ENCODE measurements at regions not wholly inside any gene's neighbourhood (a gene's known extent, or its start where the extent isn't known, plus 50 kb on each side); places are given as distances from the start of the nearest gene placed in this dataset.

DNA sequence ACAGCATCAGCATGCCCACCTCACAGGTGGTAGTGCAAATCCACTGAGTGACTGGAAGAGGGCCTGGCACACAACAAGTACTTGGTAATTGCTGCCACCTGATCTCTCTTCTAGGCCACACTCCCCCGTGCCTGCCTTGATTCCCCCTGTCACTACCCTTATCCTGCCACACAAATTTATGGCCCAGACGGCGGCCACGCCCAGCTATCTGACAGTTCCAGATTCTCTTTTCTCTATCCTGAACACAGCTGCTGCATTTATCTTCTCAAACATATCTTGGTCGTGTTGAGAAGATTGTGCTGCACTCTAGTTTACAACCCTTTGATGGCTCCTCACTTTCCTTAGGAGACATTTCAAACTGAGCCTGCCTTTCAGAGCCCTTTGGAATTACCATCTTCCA is 585.2 kb downstream of the NTRK3 start:
- H3K9ac ChIP-seq (ENCODE audit: insufficient read depth, low read depth, low read length) = no peak overlapping the region
- 15% methylated on average over 5 of the region's 5 CpGs for WGBS (ENCODE audit: low lambda C conversion rate)
- TF ChIP-seq ZNF326 (CRISPR knock-in tag; IDR thresholded peaks at IDR 0.05; ENCODE audit: borderline replicate concordance) (no peak), MXI1 (IDR thresholded peaks at IDR 0.05; ENCODE audit: borderline replicate concordance, low read depth, low read length) (no peak), CSRNP2 (CRISPR knock-in tag; conservative IDR thresholded peaks at IDR 0.05; ENCODE audit: low read depth) (no peak), ZNF430 (CRISPR knock-in tag; IDR thresholded peaks at IDR 0.05) (no peak), MAFF (IDR thresholded peaks at IDR 0.05; ENCODE audit: low read depth, low read length) (no peak), ZNF784 (CRISPR knock-in tag; IDR thresholded peaks at IDR 0.05; ENCODE audit: borderline replicate concordance) (no peak), ZBTB3 (CRISPR knock-in tag; IDR thresholded peaks at IDR 0.05; ENCODE audit: borderline replicate concordance, low read depth) (no peak), CCAR2 (optimal IDR thresholded peaks at IDR 0.05; ENCODE audit: low read depth, low read length) (no peak), ZBTB2 (CRISPR knock-in tag; IDR thresholded peaks at IDR 0.05; ENCODE audit: low read depth) (no peak), NR2F6 (IDR thresholded peaks at IDR 0.05) (no peak), NR2F6 (CRISPR knock-in tag; IDR thresholded peaks at IDR 0.05) (no peak), PLSCR1 (CRISPR knock-in tag; IDR thresholded peaks at IDR 0.05; ENCODE audit: borderline replicate concordance) (no peak)
- TF ChIP-seq, protein P1, sequence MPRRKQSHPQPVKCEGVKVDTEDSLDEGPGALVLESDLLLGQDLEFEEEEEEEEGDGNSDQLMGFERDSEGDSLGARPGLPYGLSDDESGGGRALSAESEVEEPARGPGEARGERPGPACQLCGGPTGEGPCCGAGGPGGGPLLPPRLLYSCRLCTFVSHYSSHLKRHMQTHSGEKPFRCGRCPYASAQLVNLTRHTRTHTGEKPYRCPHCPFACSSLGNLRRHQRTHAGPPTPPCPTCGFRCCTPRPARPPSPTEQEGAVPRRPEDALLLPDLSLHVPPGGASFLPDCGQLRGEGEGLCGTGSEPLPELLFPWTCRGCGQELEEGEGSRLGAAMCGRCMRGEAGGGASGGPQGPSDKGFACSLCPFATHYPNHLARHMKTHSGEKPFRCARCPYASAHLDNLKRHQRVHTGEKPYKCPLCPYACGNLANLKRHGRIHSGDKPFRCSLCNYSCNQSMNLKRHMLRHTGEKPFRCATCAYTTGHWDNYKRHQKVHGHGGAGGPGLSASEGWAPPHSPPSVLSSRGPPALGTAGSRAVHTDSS (CRISPR knock-in tag; conservative IDR thresholded peaks at IDR 0.05) = no peak
- TF ChIP-seq, protein P2, sequence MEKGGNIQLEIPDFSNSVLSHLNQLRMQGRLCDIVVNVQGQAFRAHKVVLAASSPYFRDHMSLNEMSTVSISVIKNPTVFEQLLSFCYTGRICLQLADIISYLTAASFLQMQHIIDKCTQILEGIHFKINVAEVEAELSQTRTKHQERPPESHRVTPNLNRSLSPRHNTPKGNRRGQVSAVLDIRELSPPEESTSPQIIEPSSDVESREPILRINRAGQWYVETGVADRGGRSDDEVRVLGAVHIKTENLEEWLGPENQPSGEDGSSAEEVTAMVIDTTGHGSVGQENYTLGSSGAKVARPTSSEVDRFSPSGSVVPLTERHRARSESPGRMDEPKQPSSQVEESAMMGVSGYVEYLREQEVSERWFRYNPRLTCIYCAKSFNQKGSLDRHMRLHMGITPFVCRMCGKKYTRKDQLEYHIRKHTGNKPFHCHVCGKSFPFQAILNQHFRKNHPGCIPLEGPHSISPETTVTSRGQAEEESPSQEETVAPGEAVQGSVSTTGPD (CRISPR knock-in tag; IDR thresholded peaks at IDR 0.05) = no peak
- TF ChIP-seq, protein P3, sequence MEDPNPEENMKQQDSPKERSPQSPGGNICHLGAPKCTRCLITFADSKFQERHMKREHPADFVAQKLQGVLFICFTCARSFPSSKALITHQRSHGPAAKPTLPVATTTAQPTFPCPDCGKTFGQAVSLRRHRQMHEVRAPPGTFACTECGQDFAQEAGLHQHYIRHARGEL (CRISPR knock-in tag; IDR thresholded peaks at IDR 0.05) = no peak

More for the DNA sequence above, 585.2 kb downstream of the NTRK3 start:
- Histone ChIP-seq H3K9me3 (ENCODE audit: low read length) (peaks cover 94% of the 10 kb centered on the region), H3K4me2 (ENCODE audit: low read depth, low read length) (no peak overlapping the region), H3K27me3 (ENCODE audit: control insufficient read depth in 1 of 2, insufficient read depth in 2 of 2, low read length in 2 of 2) (no peaks in the 10 kb centered on the region; a peak in 1 of 5 replicates), H3K79me2 (ENCODE audit: insufficient read depth, low read length) (no peaks in the 10 kb centered on the region), H4K20me1 (ENCODE audit: insufficient read depth, low read length) (no peaks in the 10 kb centered on the region), H3K36me3 (replicated peaks in 1 of 2; ENCODE audit: control insufficient read depth in 1 of 2, insufficient read depth in 2 of 2, low read length in 2 of 2) (no peaks in the 10 kb centered on the region), H3K4me3 (replicated peaks in 1 of 3; ENCODE audit: insufficient read depth in 1 of 3, low read depth in 2 of 3, low read length in 3 of 3) (no peak overlapping the region), H2AFZ (ENCODE audit: low read length) (no peak overlapping the region), H3K27ac (ENCODE audit: extremely low read length, insufficient read depth, low read length) (no peak overlapping the region), H3K4me1 (ENCODE audit: insufficient read depth, low read length) (no peaks in the 10 kb centered on the region)
- no TSS peak for BruUV-seq (replicated peaks)
- ChIA-PET CTCF (ENCODE audit: low intra/inter-chr PET ratio, low total read pairs) (no interaction called here), POLR2A (no interaction called here)
- FAIRE-seq = no peak
- no peak for ATAC-seq
- DNase-seq (ENCODE audit: low spot score) = no peak
- intact Hi-C loops (cut with micrococcal nuclease; ENCODE audit: unreplicated experiment) = loop anchor here (5.0 kb wide), 1 partner anchor 754 kb away; no protein-coding TSS in a partner anchor
- in situ Hi-C loops (cut with HindIII; ENCODE audit: extremely low pct_ligation_motif_present, low pct_unique_long_range_greater_than_20kb) = no loop called here

Measured in HepG2 (cell line).